ENCODE measurements at regions not wholly inside any gene's neighbourhood (a gene's known extent, or its start where the extent isn't known, plus 50 kb on each side); places are given as distances from the start of the nearest gene placed in this dataset.

DNA sequence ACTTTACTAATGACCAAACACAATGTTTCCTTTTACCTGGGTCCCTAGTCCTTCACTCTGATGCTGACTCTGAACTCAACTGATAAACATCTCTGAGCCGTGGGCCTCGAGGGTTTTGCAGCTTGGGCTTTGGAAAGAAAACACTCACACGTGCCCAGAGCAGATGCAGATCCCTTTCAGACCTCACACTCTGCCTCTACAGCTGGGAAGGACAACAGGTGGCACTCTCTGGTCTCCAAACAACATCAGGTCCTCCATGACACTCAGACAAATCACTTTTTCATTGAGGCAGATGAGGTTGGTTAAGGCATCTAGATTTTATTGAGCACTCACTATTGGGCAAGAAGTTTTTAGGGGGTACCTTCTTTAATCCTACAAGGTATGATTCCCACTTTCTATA, 64.7 kb upstream of the NTRK3 start:
- TF ChIP-seq, protein P1, sequence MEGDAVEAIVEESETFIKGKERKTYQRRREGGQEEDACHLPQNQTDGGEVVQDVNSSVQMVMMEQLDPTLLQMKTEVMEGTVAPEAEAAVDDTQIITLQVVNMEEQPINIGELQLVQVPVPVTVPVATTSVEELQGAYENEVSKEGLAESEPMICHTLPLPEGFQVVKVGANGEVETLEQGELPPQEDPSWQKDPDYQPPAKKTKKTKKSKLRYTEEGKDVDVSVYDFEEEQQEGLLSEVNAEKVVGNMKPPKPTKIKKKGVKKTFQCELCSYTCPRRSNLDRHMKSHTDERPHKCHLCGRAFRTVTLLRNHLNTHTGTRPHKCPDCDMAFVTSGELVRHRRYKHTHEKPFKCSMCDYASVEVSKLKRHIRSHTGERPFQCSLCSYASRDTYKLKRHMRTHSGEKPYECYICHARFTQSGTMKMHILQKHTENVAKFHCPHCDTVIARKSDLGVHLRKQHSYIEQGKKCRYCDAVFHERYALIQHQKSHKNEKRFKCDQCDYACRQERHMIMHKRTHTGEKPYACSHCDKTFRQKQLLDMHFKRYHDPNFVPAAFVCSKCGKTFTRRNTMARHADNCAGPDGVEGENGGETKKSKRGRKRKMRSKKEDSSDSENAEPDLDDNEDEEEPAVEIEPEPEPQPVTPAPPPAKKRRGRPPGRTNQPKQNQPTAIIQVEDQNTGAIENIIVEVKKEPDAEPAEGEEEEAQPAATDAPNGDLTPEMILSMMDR (IDR thresholded peaks at IDR 0.05 in 8 of 11, conservative IDR thresholded peaks at IDR 0.05 in 3 of 11): no peak
- no peak for TF ChIP-seq POLR2A (IDR thresholded peaks at IDR 0.05)
- no peak for TF ChIP-seq POLR2AphosphoS5 (IDR thresholded peaks at IDR 0.05)
